ENCODE measurements at regions not wholly inside any gene's neighbourhood (a gene's known extent, or its start where the extent isn't known, plus 50 kb on each side); places are given as distances from the start of the nearest gene placed in this dataset.
"Not testable (repeated sequence)": the region's sequence is repeated elsewhere in the genome, so short reads cannot be mapped to it uniquely, and the experiment has no call there.

GRCh38 chr12:67073336-67073735, 195.8 kb upstream of the CAND1 start:
- H3K27ac Mint-ChIP-seq = no peak overlapping the region
- intact Hi-C loops (cut with micrococcal nuclease) = no loop called here
- no peak for DNase-seq (ENCODE audit: low spot score)
- H3K4me1 Mint-ChIP-seq (ENCODE audit: low read depth) = peaks cover 10% of the 10 kb centered on the region
- peaks cover 31% of the 10 kb centered on the region for H3K27me3 Mint-ChIP-seq (ENCODE audit: insufficient read depth)
- H3K4me3 Mint-ChIP-seq = no peak overlapping the region
- H3K9me3 Mint-ChIP-seq = no peaks in the 10 kb centered on the region
- H3K36me3 Mint-ChIP-seq (ENCODE audit: low read depth) = peaks cover 1% of the 10 kb centered on the region

DNA sequence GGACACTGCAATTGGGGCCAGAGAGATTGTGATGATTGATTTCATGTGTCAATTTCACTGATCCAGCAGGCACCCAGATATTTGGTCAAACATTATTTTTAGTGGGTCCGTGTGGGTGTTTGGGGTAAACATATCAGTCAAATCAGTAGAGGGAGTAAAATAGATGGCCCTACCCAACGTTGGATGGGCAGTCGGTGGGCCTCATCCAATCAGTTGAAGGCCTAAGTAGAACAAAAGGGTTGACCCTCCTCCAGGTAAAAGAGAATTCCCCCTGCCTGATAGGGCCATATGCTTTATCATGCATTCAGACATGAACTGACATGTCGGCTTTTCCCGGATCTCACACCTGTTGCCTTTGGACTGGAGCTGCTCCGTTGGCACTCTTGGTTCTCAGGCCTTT, 195.1 kb upstream of the CAND1 start:
- Mint-ChIP-seq H3K36me3 (ENCODE audit: low read depth) (no peaks in the 10 kb centered on the region), H3K4me1 (ENCODE audit: low read depth) (peaks cover 8% of the 10 kb centered on the region), H3K4me3 (no peak overlapping the region), H3K9me3 (no peaks in the 10 kb centered on the region), H3K27me3 (ENCODE audit: insufficient read depth) (peaks cover 26% of the 10 kb centered on the region), H3K27ac (no peak overlapping the region)
- intact Hi-C loops (cut with micrococcal nuclease) = no loop called here
- DNase-seq (ENCODE audit: low spot score) = no peak

GRCh38 chr12:67077617-67078016, 191.5 kb upstream of the CAND1 start:
- H3K9me3 Mint-ChIP-seq = no peaks in the 10 kb centered on the region

GRCh38 chr12:67078957-67079356, 190.2 kb upstream of the CAND1 start:
- no peak for DNase-seq (ENCODE audit: low spot score)
- Mint-ChIP-seq H3K27me3 (ENCODE audit: insufficient read depth) (peaks cover 21% of the 10 kb centered on the region), H3K9me3 (no peaks in the 10 kb centered on the region), H3K27ac (no peak overlapping the region), H3K4me3 (no peak overlapping the region), H3K4me1 (ENCODE audit: low read depth) (no peaks in the 10 kb centered on the region), H3K36me3 (ENCODE audit: low read depth) (no peaks in the 10 kb centered on the region)
- intact Hi-C loops (cut with micrococcal nuclease) = no loop called here

More at GRCh38 chr12:67077617-67078016, 191.5 kb upstream of the CAND1 start:
- Mint-ChIP-seq H3K27me3 (ENCODE audit: insufficient read depth) (peaks cover 13% of the 10 kb centered on the region), H3K4me1 (ENCODE audit: low read depth) (no peaks in the 10 kb centered on the region), H3K36me3 (ENCODE audit: low read depth) (no peaks in the 10 kb centered on the region), H3K4me3 (no peak overlapping the region), H3K27ac (no peak overlapping the region)
- intact Hi-C loops (cut with micrococcal nuclease) = no loop called here
- DNase-seq (ENCODE audit: low spot score) = no peak

DNA sequence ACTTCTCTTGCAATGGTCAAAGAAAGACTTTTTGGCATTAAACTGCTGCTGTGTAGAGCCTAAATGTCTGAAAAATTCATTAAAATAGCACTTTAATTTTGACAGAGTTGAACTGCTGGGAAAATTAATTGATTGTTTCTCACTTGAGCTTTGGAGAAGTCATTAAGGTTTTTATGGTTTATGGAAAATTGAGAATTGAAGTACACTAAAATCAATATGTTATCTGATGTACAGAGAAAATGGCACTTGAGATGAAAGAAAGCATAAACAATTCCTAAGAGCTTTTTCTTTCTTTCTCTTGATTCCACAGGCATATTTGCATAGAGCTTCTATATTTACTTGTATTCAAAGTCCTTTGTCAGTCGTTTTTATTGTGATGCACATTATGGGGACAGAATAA, 188.5 kb upstream of the CAND1 start:
- peaks cover 18% of the 10 kb centered on the region for H3K27me3 Mint-ChIP-seq (ENCODE audit: insufficient read depth)
- intact Hi-C loops (cut with micrococcal nuclease) = no loop called here
- H3K4me1 Mint-ChIP-seq (ENCODE audit: low read depth) = no peaks in the 10 kb centered on the region
- H3K36me3 Mint-ChIP-seq (ENCODE audit: low read depth) = no peaks in the 10 kb centered on the region
- no peak overlapping the region for H3K27ac Mint-ChIP-seq
- DNase-seq (ENCODE audit: low spot score) = no peak
- no peak overlapping the region for H3K4me3 Mint-ChIP-seq
- H3K9me3 Mint-ChIP-seq = no peaks in the 10 kb centered on the region

GRCh38 chr12:67082221-67082620, 186.9 kb upstream of the CAND1 start:
- no peaks in the 10 kb centered on the region for H3K4me1 Mint-ChIP-seq (ENCODE audit: low read depth)
- DNase-seq (ENCODE audit: low spot score) = no peak
- H3K36me3 Mint-ChIP-seq (ENCODE audit: low read depth) = no peaks in the 10 kb centered on the region
- H3K4me3 Mint-ChIP-seq = no peak overlapping the region
- H3K9me3 Mint-ChIP-seq = no peaks in the 10 kb centered on the region
- no peak overlapping the region for H3K27ac Mint-ChIP-seq
- intact Hi-C loops (cut with micrococcal nuclease) = no loop called here
- H3K27me3 Mint-ChIP-seq (ENCODE audit: insufficient read depth) = peaks cover 16% of the 10 kb centered on the region

- peaks cover 18% of the 10 kb centered on the region for H3K27me3 Mint-ChIP-seq (ENCODE audit: insufficient read depth)
- no peak overlapping the region for H3K4me3 Mint-ChIP-seq
- H3K27ac Mint-ChIP-seq = no peak overlapping the region
- intact Hi-C loops (cut with micrococcal nuclease) = no loop called here
- DNase-seq (ENCODE audit: low spot score) = no peak
- no peaks in the 10 kb centered on the region for H3K9me3 Mint-ChIP-seq
- H3K4me1 Mint-ChIP-seq (ENCODE audit: low read depth) = no peaks in the 10 kb centered on the region
- no peaks in the 10 kb centered on the region for H3K36me3 Mint-ChIP-seq (ENCODE audit: low read depth)
Observed at GRCh38 chr12:67085699-67086098, 183.5 kb upstream of the CAND1 start.

DNA sequence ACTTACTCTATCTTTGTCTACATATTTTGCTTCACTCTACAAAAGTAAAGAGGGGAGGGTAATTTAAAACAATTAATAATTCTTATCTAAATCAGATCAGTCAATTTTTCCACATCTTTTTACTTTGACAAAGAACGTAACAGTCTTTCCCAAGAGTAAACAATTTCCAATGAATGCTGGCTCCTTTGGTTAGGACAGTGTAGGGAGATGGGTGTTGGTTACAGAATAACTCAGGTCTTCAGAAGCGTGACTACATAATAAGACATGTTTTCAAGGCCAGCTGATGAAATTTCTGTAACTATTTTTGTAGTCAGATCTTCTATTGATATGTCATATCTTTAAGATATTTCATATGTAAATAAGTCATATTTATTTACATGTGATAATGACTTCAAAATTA, 183.0 kb upstream of the CAND1 start:
- Mint-ChIP-seq H3K4me1 (ENCODE audit: low read depth) (no peaks in the 10 kb centered on the region), H3K27me3 (ENCODE audit: insufficient read depth) (peaks cover 17% of the 10 kb centered on the region), H3K36me3 (ENCODE audit: low read depth) (no peaks in the 10 kb centered on the region), H3K9me3 (no peaks in the 10 kb centered on the region), H3K4me3 (no peak overlapping the region), H3K27ac (no peak overlapping the region)
- intact Hi-C loops (cut with micrococcal nuclease) = no loop called here
- no peak for DNase-seq (ENCODE audit: low spot score)

GRCh38 chr12:67088401-67089118, 180.6 kb upstream of the CAND1 start:
- Mint-ChIP-seq H3K4me1 (ENCODE audit: low read depth) (no peaks in the 10 kb centered on the region), H3K4me3 (no peak overlapping the region), H3K27ac (no peak overlapping the region), H3K9me3 (peaks cover 2% of the 10 kb centered on the region), H3K27me3 (ENCODE audit: insufficient read depth) (peaks cover 13% of the 10 kb centered on the region), H3K36me3 (ENCODE audit: low read depth) (no peaks in the 10 kb centered on the region)
- intact Hi-C loops (cut with micrococcal nuclease) = no loop called here
- no peak for DNase-seq (ENCODE audit: low spot score)

DNA sequence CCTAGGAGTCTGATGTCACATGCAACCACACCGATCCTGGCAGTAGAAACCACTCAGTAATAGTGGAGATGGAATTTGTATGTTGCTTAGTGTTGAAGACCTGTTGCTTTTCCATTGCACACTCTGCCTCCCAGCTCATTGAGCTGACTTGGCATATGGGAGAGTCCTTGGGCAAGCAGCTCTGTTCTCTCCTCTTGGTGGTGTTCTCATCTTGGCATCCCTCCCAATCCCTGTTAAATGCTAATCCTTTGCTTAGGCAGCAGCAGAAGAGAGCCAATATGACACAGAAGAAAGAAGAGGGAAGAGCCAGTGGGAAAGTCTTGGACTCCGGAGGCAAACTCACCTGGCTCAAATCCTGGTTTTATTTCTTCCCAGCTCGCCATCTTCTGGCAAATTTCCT, 178.0 kb upstream of the CAND1 start:
- H3K4me3 Mint-ChIP-seq = no peak overlapping the region
- H3K36me3 Mint-ChIP-seq (ENCODE audit: low read depth) = no peaks in the 10 kb centered on the region
- peaks cover 2% of the 10 kb centered on the region for H3K9me3 Mint-ChIP-seq
- intact Hi-C loops (cut with micrococcal nuclease) = no loop called here
- no peak for DNase-seq (ENCODE audit: low spot score)
- H3K4me1 Mint-ChIP-seq (ENCODE audit: low read depth) = no peaks in the 10 kb centered on the region
- H3K27me3 Mint-ChIP-seq (ENCODE audit: insufficient read depth) = peaks cover 7% of the 10 kb centered on the region
- H3K27ac Mint-ChIP-seq = no peak overlapping the region

DNA sequence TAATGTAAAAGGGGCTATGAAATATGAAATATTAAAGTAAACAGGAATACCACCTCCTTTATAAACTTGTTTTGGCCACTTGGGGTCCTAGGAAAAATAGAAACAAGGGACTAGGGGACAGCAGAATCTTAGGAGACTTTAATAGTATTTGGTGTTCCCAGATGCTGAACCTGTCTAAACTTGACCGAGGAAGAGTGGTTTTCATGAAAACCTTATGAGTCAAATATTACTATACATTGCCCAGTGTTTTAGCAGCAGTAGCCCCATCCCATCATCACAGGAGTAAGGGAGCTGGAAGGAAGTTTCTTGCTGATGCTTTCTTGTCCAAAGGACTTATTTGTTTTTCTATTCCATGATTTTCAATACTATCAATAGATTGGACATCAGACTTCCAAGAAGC, 177.5 kb upstream of the CAND1 start:
- Mint-ChIP-seq H3K4me1 (ENCODE audit: low read depth) (no peaks in the 10 kb centered on the region), H3K36me3 (ENCODE audit: low read depth) (no peaks in the 10 kb centered on the region), H3K27me3 (ENCODE audit: insufficient read depth) (peaks cover 9% of the 10 kb centered on the region), H3K9me3 (peaks cover 2% of the 10 kb centered on the region), H3K27ac (no peak overlapping the region), H3K4me3 (no peak overlapping the region)
- DNase-seq (ENCODE audit: low spot score) = no peak
- intact Hi-C loops (cut with micrococcal nuclease) = no loop called here

- H3K27me3 Mint-ChIP-seq (ENCODE audit: insufficient read depth); H3K4me3 Mint-ChIP-seq; H3K27ac Mint-ChIP-seq; intact Hi-C loops (cut with micrococcal nuclease); H3K9me3 Mint-ChIP-seq; H3K36me3 Mint-ChIP-seq (ENCODE audit: low read depth); DNase-seq (ENCODE audit: low spot score); H3K4me1 Mint-ChIP-seq (ENCODE audit: low read depth): not testable (repeated sequence)
Observed at GRCh38 chr12:67092934-67093333, 176.2 kb upstream of the CAND1 start.

GRCh38 chr12:67096533-67097318, 172.4 kb upstream of the CAND1 start:
- no peaks in the 10 kb centered on the region for H3K36me3 Mint-ChIP-seq (ENCODE audit: low read depth)
- no peak overlapping the region for H3K27ac Mint-ChIP-seq
- no peak overlapping the region for H3K4me3 Mint-ChIP-seq
- H3K27me3 Mint-ChIP-seq (ENCODE audit: insufficient read depth) = peaks cover 2% of the 10 kb centered on the region
- DNase-seq (ENCODE audit: low spot score) = no peak
- no peaks in the 10 kb centered on the region for H3K4me1 Mint-ChIP-seq (ENCODE audit: low read depth)
- H3K9me3 Mint-ChIP-seq = peaks cover 2% of the 10 kb centered on the region
- intact Hi-C loops (cut with micrococcal nuclease) = no loop called here

Data from activated T-helper 1 cell treated with anti-CD3 and anti-CD28 coated beads, Interleukin-12 subunit alpha, Interleukin-12 subunit beta, Interleukin-2, Interleukin-4 antibody, amounts not matched to agents 30 ng/mL and 10 ng/mL and 1 ng/mL, durations not matched to agents 14 hours and 24 hours and 36 hours (primary cell).